ENCODE measurements at regions not wholly inside any gene's neighbourhood (a gene's known extent, or its start where the extent isn't known, plus 50 kb on each side); places are given as distances from the start of the nearest gene placed in this dataset.
A peak's percentile ranks its signal among the peaks of the same experiment; 100 is the strongest.

- no peak for DNase-seq (ENCODE audit: low spot score)
- intact Hi-C loops (cut with DNase I), result no loop called here
- Histone ChIP-seq H3K36me3 (no peaks in the 10 kb centered on the region), H3K27me3 (replicated peaks; ENCODE audit: insufficient read depth) (no peaks in the 10 kb centered on the region), H3K9me3 (no peaks in the 10 kb centered on the region), H3K4me1 (replicated peaks) (no peaks in the 10 kb centered on the region), H3K27ac (no peak overlapping the region), H3K4me3 (no peak overlapping the region)
- TF ChIP-seq POLR2A (IDR thresholded peaks at IDR 0.05) (no peak), POLR2AphosphoS5 (IDR thresholded peaks at IDR 0.05) (no peak)
- TF ChIP-seq, protein P1, sequence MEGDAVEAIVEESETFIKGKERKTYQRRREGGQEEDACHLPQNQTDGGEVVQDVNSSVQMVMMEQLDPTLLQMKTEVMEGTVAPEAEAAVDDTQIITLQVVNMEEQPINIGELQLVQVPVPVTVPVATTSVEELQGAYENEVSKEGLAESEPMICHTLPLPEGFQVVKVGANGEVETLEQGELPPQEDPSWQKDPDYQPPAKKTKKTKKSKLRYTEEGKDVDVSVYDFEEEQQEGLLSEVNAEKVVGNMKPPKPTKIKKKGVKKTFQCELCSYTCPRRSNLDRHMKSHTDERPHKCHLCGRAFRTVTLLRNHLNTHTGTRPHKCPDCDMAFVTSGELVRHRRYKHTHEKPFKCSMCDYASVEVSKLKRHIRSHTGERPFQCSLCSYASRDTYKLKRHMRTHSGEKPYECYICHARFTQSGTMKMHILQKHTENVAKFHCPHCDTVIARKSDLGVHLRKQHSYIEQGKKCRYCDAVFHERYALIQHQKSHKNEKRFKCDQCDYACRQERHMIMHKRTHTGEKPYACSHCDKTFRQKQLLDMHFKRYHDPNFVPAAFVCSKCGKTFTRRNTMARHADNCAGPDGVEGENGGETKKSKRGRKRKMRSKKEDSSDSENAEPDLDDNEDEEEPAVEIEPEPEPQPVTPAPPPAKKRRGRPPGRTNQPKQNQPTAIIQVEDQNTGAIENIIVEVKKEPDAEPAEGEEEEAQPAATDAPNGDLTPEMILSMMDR (IDR thresholded peaks at IDR 0.05), result no peak
- 67% methylated on average over 3 of the region's 3 CpGs for WGBS
These were observed 862.8 kb upstream of the CITED2 start for GRCh38 chr6:140237251-140237650.

DNA sequence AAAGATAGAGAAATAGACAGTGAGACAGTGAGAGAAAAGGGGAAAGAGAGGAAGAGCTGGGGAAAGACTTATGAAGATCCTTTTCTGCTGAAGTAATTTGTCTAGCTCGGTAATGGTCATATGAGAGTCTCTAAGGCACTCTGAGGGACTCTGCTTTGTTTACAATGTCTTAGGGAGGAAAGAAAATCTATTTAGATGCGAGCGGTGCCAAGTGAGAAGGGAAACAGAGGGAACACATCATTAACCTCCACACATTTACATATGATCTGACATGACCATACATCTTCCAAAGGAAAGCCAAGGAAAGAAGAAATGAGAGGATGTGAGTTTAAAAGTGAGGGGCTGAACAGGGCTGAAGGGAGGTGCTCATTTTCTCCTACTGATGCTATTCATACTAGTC, 862.3 kb upstream of the CITED2 start:
- no peak overlapping the region for H3K4me3 ChIP-seq
- H3K36me3 ChIP-seq, result no peaks in the 10 kb centered on the region
- H3K4me1 ChIP-seq (replicated peaks), result no peaks in the 10 kb centered on the region
- WGBS, result 82% methylated on average over 3 of the region's 3 CpGs
- no peaks in the 10 kb centered on the region for H3K27me3 ChIP-seq (replicated peaks; ENCODE audit: insufficient read depth)
- H3K9me3 ChIP-seq, result no peaks in the 10 kb centered on the region
- H3K27ac ChIP-seq, result no peak overlapping the region
- no peak for DNase-seq (ENCODE audit: low spot score)
- TF ChIP-seq POLR2AphosphoS5 (IDR thresholded peaks at IDR 0.05) (no peak), POLR2A (IDR thresholded peaks at IDR 0.05) (no peak)
- TF ChIP-seq, protein P1 (IDR thresholded peaks at IDR 0.05), result no peak
- intact Hi-C loops (cut with DNase I), result no loop called here

DNA sequence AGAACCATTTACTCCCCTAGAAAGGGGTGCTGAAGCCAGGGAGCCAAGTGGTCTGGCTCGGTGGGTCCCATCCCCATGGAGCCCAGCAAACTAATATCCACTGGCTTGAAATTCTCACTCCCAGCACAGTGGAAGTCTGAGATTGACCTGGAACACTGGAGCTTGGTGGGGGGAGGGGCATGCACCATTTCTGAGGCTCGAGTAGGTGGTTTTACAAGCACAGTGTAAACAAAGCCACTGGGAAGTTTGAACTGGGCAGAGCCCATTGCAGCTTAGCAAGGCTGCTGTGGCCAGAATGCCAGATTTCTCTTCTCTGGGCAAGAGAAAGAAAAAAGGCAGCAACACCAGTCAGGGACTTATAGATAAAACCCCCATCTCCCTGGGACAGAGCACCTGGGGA, 855.8 kb upstream of the CITED2 start:
- H3K9me3 ChIP-seq, result no peaks in the 10 kb centered on the region
- no peak overlapping the region for H3K4me3 ChIP-seq
- H3K27ac ChIP-seq, result no peak overlapping the region
- WGBS, result 59% methylated on average over 2 of the region's 2 CpGs
- no peaks in the 10 kb centered on the region for H3K36me3 ChIP-seq
- no peaks in the 10 kb centered on the region for H3K27me3 ChIP-seq (replicated peaks; ENCODE audit: insufficient read depth)
- TF ChIP-seq, protein P1 (IDR thresholded peaks at IDR 0.05), result no peak
- TF ChIP-seq POLR2A (IDR thresholded peaks at IDR 0.05), result no peak
- TF ChIP-seq POLR2AphosphoS5 (IDR thresholded peaks at IDR 0.05), result peak; percentile 14
- H3K4me1 ChIP-seq (replicated peaks), result no peaks in the 10 kb centered on the region
- intact Hi-C loops (cut with DNase I), result no loop called here
- peak; percentile 27 for DNase-seq (ENCODE audit: low spot score)

DNA sequence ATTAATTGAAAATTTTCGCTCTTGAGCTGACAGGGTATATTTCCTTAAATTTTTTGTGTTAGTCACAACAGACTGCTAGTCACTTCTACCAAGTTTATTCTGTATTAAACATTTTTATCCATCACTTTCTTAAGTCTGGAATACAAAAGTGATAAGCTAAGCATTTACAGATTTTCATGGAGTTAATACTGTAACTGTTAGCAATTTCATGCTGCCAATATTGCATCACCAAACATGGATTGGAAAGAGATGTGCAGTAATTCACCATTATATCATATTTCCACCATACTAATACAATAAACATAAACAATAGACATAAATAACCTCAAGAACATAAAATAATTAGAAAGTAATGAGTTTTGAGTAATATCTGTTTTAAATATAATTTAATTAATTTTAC, 854.0 kb upstream of the CITED2 start:
- Histone ChIP-seq H3K9me3 (no peaks in the 10 kb centered on the region), H3K4me3 (no peak overlapping the region), H3K4me1 (replicated peaks) (no peaks in the 10 kb centered on the region), H3K36me3 (no peaks in the 10 kb centered on the region), H3K27ac (no peak overlapping the region), H3K27me3 (replicated peaks; ENCODE audit: insufficient read depth) (no peaks in the 10 kb centered on the region)
- no peak for DNase-seq (ENCODE audit: low spot score)
- intact Hi-C loops (cut with DNase I), result no loop called here
- TF ChIP-seq POLR2A (IDR thresholded peaks at IDR 0.05) (no peak), POLR2AphosphoS5 (IDR thresholded peaks at IDR 0.05) (no peak)
- TF ChIP-seq, protein P1 (IDR thresholded peaks at IDR 0.05), result no peak
- WGBS, result 94% methylated on average over 1 of the region's 1 CpG

DNA sequence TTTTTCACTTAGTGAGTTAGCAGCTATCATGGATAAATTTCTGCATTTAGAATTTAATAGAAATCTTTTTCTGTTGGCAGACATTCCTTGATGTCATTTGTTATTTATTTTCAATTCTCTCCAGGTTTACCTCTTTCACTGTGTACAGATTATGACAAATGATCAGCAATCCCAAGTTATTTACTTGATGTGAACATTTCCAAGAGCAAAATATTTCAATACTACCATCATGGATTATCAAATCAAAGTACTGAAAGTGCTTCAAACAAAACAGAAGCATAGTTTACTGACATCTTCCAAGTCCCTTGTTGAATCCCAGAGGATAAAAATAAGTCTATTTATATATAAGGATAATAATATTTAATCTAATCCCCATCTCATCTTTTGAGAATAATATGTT, 852.2 kb upstream of the CITED2 start:
- intact Hi-C loops (cut with DNase I), result no loop called here
- DNase-seq (ENCODE audit: low spot score), result no peak
- Histone ChIP-seq H3K36me3 (no peaks in the 10 kb centered on the region), H3K9me3 (no peaks in the 10 kb centered on the region), H3K27me3 (replicated peaks; ENCODE audit: insufficient read depth) (no peaks in the 10 kb centered on the region), H3K27ac (no peak overlapping the region), H3K4me1 (replicated peaks) (no peaks in the 10 kb centered on the region), H3K4me3 (no peak overlapping the region)
- TF ChIP-seq POLR2AphosphoS5 (IDR thresholded peaks at IDR 0.05), result no peak
- no peak for TF ChIP-seq POLR2A (IDR thresholded peaks at IDR 0.05)
- TF ChIP-seq, protein P1 (IDR thresholded peaks at IDR 0.05), result no peak
